ENCODE measurements at regions not wholly inside any gene's neighbourhood (a gene's known extent, or its start where the extent isn't known, plus 50 kb on each side); places are given as distances from the start of the nearest gene placed in this dataset.

- H3K4me1 ChIP-seq (ENCODE audit: control insufficient read depth, extremely low read depth, insufficient read depth, low read length) = no peaks in the 10 kb centered on the region
- H3K4me2 ChIP-seq (ENCODE audit: extremely low read depth, insufficient read depth, low read length) = no peak overlapping the region
- H3K9ac ChIP-seq (ENCODE audit: insufficient read depth, low read length) = no peak overlapping the region
- no peak for TF ChIP-seq CTCF (conservative IDR thresholded peaks at IDR 0.05 in 1 of 2, IDR thresholded peaks at IDR 0.05 in 1 of 2; ENCODE audit: low read depth in 1 of 2, low read length in 2 of 2)
- no peak for TF ChIP-seq EZH2 (IDR thresholded peaks at IDR 0.05; ENCODE audit: low read length, missing control alignments)
- H3K9me3 ChIP-seq (ENCODE audit: control insufficient read depth, insufficient read depth, low read depth, low read length) = no peaks in the 10 kb centered on the region
- no peaks in the 10 kb centered on the region for H3K27me3 ChIP-seq (ENCODE audit: control insufficient read depth, insufficient read depth, low read length)
- no peaks in the 10 kb centered on the region for H3K79me2 ChIP-seq (ENCODE audit: control insufficient read depth, insufficient read depth, low read length)
- no peaks in the 10 kb centered on the region for H4K20me1 ChIP-seq (ENCODE audit: control insufficient read depth, extremely low read depth, insufficient read depth, low read length)
- H3K36me3 ChIP-seq (ENCODE audit: control insufficient read depth, insufficient read depth, low read length) = no peaks in the 10 kb centered on the region
- no peak overlapping the region for H2AFZ ChIP-seq (ENCODE audit: low read length)
- no peak overlapping the region for H3K27ac ChIP-seq (ENCODE audit: insufficient read depth, low read length)
- no peak overlapping the region for H3K4me3 ChIP-seq (replicated peaks in 1 of 4; ENCODE audit: control extremely low read depth in 1 of 4, insufficient read depth in 1 of 4, low read depth in 3 of 4, low read length in 4 of 4)
- DNase-seq (ENCODE audit: low read depth in 2 of 2) = peak in 1 of 2 donors; percentile 14
Measured at GRCh38 chr18:51617572-51618260, 420.2 kb upstream of the MEX3C start.

GRCh38 chr18:51619283-51619682 lies 421.8 kb upstream of the MEX3C start:
- TF ChIP-seq EZH2 (IDR thresholded peaks at IDR 0.05; ENCODE audit: low read length, missing control alignments) (no peak), CTCF (conservative IDR thresholded peaks at IDR 0.05 in 1 of 2, IDR thresholded peaks at IDR 0.05 in 1 of 2; ENCODE audit: low read depth in 1 of 2, low read length in 2 of 2) (no peak)
- Histone ChIP-seq H4K20me1 (ENCODE audit: control insufficient read depth, extremely low read depth, insufficient read depth, low read length) (no peaks in the 10 kb centered on the region), H3K4me3 (replicated peaks in 1 of 4; ENCODE audit: control extremely low read depth in 1 of 4, insufficient read depth in 1 of 4, low read depth in 3 of 4, low read length in 4 of 4) (no peak overlapping the region), H2AFZ (ENCODE audit: low read length) (no peak overlapping the region), H3K9me3 (ENCODE audit: control insufficient read depth, insufficient read depth, low read depth, low read length) (no peaks in the 10 kb centered on the region), H3K36me3 (ENCODE audit: control insufficient read depth, insufficient read depth, low read length) (no peaks in the 10 kb centered on the region), H3K79me2 (ENCODE audit: control insufficient read depth, insufficient read depth, low read length) (no peaks in the 10 kb centered on the region), H3K4me1 (ENCODE audit: control insufficient read depth, extremely low read depth, insufficient read depth, low read length) (no peaks in the 10 kb centered on the region), H3K27ac (ENCODE audit: insufficient read depth, low read length) (no peak overlapping the region), H3K4me2 (ENCODE audit: extremely low read depth, insufficient read depth, low read length) (no peak overlapping the region), H3K27me3 (ENCODE audit: control insufficient read depth, insufficient read depth, low read length) (no peaks in the 10 kb centered on the region), H3K9ac (ENCODE audit: insufficient read depth, low read length) (no peak overlapping the region)
- DNase-seq (ENCODE audit: low read depth in 2 of 2) = no peak

GRCh38 chr18:51621113-51621863 lies 423.8 kb upstream of the MEX3C start:
- Histone ChIP-seq H3K27me3 (ENCODE audit: control insufficient read depth, insufficient read depth, low read length) (no peaks in the 10 kb centered on the region), H2AFZ (ENCODE audit: low read length) (no peak overlapping the region), H3K4me3 (replicated peaks in 1 of 4; ENCODE audit: control extremely low read depth in 1 of 4, insufficient read depth in 1 of 4, low read depth in 3 of 4, low read length in 4 of 4) (no peak overlapping the region), H3K36me3 (ENCODE audit: control insufficient read depth, insufficient read depth, low read length) (no peaks in the 10 kb centered on the region), H4K20me1 (ENCODE audit: control insufficient read depth, extremely low read depth, insufficient read depth, low read length) (no peaks in the 10 kb centered on the region), H3K79me2 (ENCODE audit: control insufficient read depth, insufficient read depth, low read length) (no peaks in the 10 kb centered on the region), H3K4me1 (ENCODE audit: control insufficient read depth, extremely low read depth, insufficient read depth, low read length) (no peaks in the 10 kb centered on the region), H3K9ac (ENCODE audit: insufficient read depth, low read length) (no peak overlapping the region), H3K9me3 (ENCODE audit: control insufficient read depth, insufficient read depth, low read depth, low read length) (no peaks in the 10 kb centered on the region), H3K27ac (ENCODE audit: insufficient read depth, low read length) (no peak overlapping the region), H3K4me2 (ENCODE audit: extremely low read depth, insufficient read depth, low read length) (no peak overlapping the region)
- peak; percentile 14 to 39 for DNase-seq (ENCODE audit: low read depth in 2 of 2)
- TF ChIP-seq EZH2 (IDR thresholded peaks at IDR 0.05; ENCODE audit: low read length, missing control alignments) (no peak), CTCF (conservative IDR thresholded peaks at IDR 0.05 in 1 of 2, IDR thresholded peaks at IDR 0.05 in 1 of 2; ENCODE audit: low read depth in 1 of 2, low read length in 2 of 2) (peak; percentile 27 to 50)

All from fibroblast of lung (primary cell).